MM.1S (cell line): ENCODE measurements at regions not wholly inside any gene's neighbourhood (a gene's known extent, or its start where the extent isn't known, plus 50 kb on each side); places are given as distances from the start of the nearest gene placed in this dataset.

Source experiments
- DNase-seq: peaks from one replicate; pipeline ENCODE4 v3.0.0-alpha.2; 2015
- H2AFZ ChIP-seq: fragments of 300-600 bp; sonication (generic); 2 replicates; pipeline ENCODE4 v1.6.0; 2016; ENCODE audit warnings: antibody characterized with exemption, low read length
- H3F3A ChIP-seq: fragments of 300-600 bp; sonication (generic); 2 replicates; pipeline ENCODE4 v1.6.1; 2016; ENCODE audit warnings: mild to moderate bottlenecking, antibody characterized with exemption, low read length, moderate library complexity, mixed read lengths; ENCODE audit not compliant: insufficient read depth
- H3K27ac ChIP-seq: fragments of 300-600 bp; sonication (generic); 2 replicates; pipeline ENCODE4 v1.5.1; 2016; ENCODE audit warnings: mild to moderate bottlenecking, low read length
- H3K27me3 ChIP-seq: fragments of 300-600 bp; sonication (generic); replicated peaks from 2 replicates; pipeline ENCODE4 v1.6.0; 2016; ENCODE audit warnings: low read length; ENCODE audit not compliant: insufficient read depth
- H3K36me3 ChIP-seq: fragments of 300-600 bp; sonication (generic); replicated peaks from 2 replicates; pipeline ENCODE4 v1.6.1; 2016; ENCODE audit warnings: mild to moderate bottlenecking, low read length, mixed read lengths; ENCODE audit not compliant: insufficient read depth
- H3K4me1 ChIP-seq: fragments of 300-600 bp; sonication (generic); 2 replicates; pipeline ENCODE4 v1.6.1; 2016; ENCODE audit warnings: low read length, mixed read lengths
- H3K4me2 ChIP-seq: fragments of 300-600 bp; sonication (generic); 2 replicates; pipeline ENCODE4 v1.6.0; 2016; ENCODE audit warnings: low read depth, low read length
- H3K4me3 ChIP-seq: fragments of 300-600 bp; sonication (generic); 2 replicates; pipeline ENCODE4 v1.5.1; 2016; ENCODE audit warnings: low read length, mixed read lengths
- H3K79me2 ChIP-seq: fragments of 300-600 bp; sonication (generic); 2 replicates; pipeline ENCODE4 v1.6.1; 2016; ENCODE audit warnings: mixed run types, low read length, mixed read lengths
- H3K9ac ChIP-seq: fragments of 300-600 bp; sonication (generic); 2 replicates; pipeline ENCODE4 v1.6.1; 2016; ENCODE audit warnings: low read length, mixed read lengths
- H3K9me2 ChIP-seq: fragments of 300-600 bp; sonication (generic); replicated peaks from 2 replicates; pipeline ENCODE4 v1.6.1; 2016; ENCODE audit warnings: mild to moderate bottlenecking, low read length, mixed read lengths; ENCODE audit not compliant: insufficient read depth
- H3K9me3 ChIP-seq: fragments of 300-600 bp; sonication (generic); replicated peaks from 2 replicates; pipeline ENCODE4 v1.6.1; 2016; ENCODE audit warnings: mild to moderate bottlenecking, low read length, mixed read lengths; ENCODE audit not compliant: insufficient read depth
- H4K20me1 ChIP-seq: fragments of 300-600 bp; sonication (generic); 2 replicates; pipeline ENCODE4 v1.6.1; 2016; ENCODE audit warnings: mild to moderate bottlenecking, low read length, moderate library complexity, mixed read lengths; ENCODE audit not compliant: insufficient read depth
- CTCF ChIP-seq: fragments of 300-600 bp; sonication (generic); IDR thresholded peaks from 2 replicates; pipeline ENCODE4 v1.5.1; 2016; ENCODE audit warnings: antibody characterized with exemption, low read length, mixed read lengths
- EZH2 ChIP-seq: fragments of 300-600 bp; sonication (generic); optimal IDR thresholded peaks from 2 replicates; pipeline ENCODE3; 2017; ENCODE audit warnings: low read depth, mild to moderate bottlenecking, antibody characterized with exemption, low read length, mixed read lengths
- EZH2phosphoT487 ChIP-seq: fragments of 300-600 bp; sonication (generic); IDR thresholded peaks from 2 replicates; pipeline ENCODE4 v1.6.1; 2018; ENCODE audit warnings: antibody characterized with exemption, low read length

GRCh38 chr10:128512767-128513166, 386.5 kb upstream of the MKI67 start:
- Histone ChIP-seq H3K9me3 (no peaks in the 10 kb centered on the region), H3K9me2 (no peaks in the 10 kb centered on the region), H2AFZ (no peak overlapping the region), H3K4me1 (no peaks in the 10 kb centered on the region), H3F3A (no peaks in the 10 kb centered on the region), H3K27ac (no peak overlapping the region), H4K20me1 (no peaks in the 10 kb centered on the region), H3K4me2 (no peak overlapping the region), H3K4me3 (no peak overlapping the region), H3K9ac (no peak overlapping the region), H3K79me2 (no peaks in the 10 kb centered on the region), H3K27me3 (no peaks in the 10 kb centered on the region), H3K36me3 (no peaks in the 10 kb centered on the region)
- no peak for DNase-seq
- TF ChIP-seq CTCF (no peak), EZH2 (no peak), EZH2phosphoT487 (no peak)

- Histone ChIP-seq H3K27me3 (no peaks in the 10 kb centered on the region), H3K27ac (no peak overlapping the region), H3K79me2 (no peaks in the 10 kb centered on the region), H3K9me3 (no peaks in the 10 kb centered on the region), H3K4me3 (no peak overlapping the region), H3K4me2 (no peak overlapping the region), H3F3A (no peaks in the 10 kb centered on the region), H3K9me2 (no peaks in the 10 kb centered on the region), H3K36me3 (no peaks in the 10 kb centered on the region), H4K20me1 (no peaks in the 10 kb centered on the region), H3K9ac (no peak overlapping the region), H2AFZ (no peak overlapping the region), H3K4me1 (no peaks in the 10 kb centered on the region)
- TF ChIP-seq CTCF (no peak), EZH2 (no peak), EZH2phosphoT487 (no peak)
- DNase-seq, result no peak
Observed at GRCh38 chr10:128514536-128514935, 388.3 kb upstream of the MKI67 start.

DNA sequence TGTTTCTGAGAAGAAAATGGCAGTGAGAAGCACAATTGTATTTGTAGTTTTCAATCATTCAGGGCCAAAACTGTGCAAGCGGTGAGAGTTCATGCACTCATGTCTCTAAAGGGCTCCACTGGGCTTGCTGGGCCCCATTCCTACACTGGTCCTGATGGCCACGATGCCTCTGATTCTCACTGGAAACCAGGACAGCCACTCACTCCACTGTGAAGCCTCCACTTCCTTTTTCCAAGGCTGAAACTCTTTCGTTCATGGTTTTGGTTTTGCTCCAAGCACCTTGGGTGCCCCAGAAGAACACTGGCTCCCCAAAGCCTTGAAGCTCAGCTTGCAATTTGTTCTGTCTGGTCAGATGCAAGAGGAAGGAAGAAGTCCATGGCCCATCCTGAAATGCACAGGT, 390.0 kb upstream of the MKI67 start:
- no peak for DNase-seq
- Histone ChIP-seq H3K9ac (no peak overlapping the region), H3K9me3 (no peaks in the 10 kb centered on the region), H3K4me1 (no peaks in the 10 kb centered on the region), H3K79me2 (no peaks in the 10 kb centered on the region), H3K4me2 (no peak overlapping the region), H3K36me3 (no peaks in the 10 kb centered on the region), H3K9me2 (no peaks in the 10 kb centered on the region), H3F3A (no peaks in the 10 kb centered on the region), H3K27me3 (no peaks in the 10 kb centered on the region), H3K27ac (no peak overlapping the region), H3K4me3 (no peak overlapping the region), H4K20me1 (no peaks in the 10 kb centered on the region), H2AFZ (no peak overlapping the region)
- TF ChIP-seq EZH2, result no peak
- no peak for TF ChIP-seq EZH2phosphoT487
- TF ChIP-seq CTCF, result no peak

DNA sequence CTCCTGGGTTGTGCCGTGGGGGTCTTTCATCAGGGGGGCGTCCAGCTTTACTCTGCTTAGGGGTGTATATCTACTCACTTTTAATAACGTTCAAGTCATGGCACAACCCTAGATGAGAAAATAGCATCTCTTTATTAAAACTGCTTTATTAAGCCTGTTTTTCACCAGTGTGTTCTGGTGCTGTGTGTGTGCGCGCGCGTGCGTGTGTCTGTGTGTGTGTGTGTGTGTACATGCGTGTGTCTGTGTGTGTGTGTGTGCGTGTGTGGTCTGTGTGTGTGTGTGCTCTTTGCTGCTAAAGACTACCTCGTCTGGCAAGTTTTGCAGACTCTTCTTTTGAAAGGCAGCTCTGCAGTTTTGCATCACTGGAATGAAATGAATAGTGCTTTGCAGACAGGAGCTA, 390.9 kb upstream of the MKI67 start:
- no peaks in the 10 kb centered on the region for H4K20me1 ChIP-seq
- H3K36me3 ChIP-seq, result no peaks in the 10 kb centered on the region
- no peak for TF ChIP-seq EZH2
- no peak for TF ChIP-seq EZH2phosphoT487
- TF ChIP-seq CTCF, result no peak
- no peaks in the 10 kb centered on the region for H3K9me2 ChIP-seq
- H3K9me3 ChIP-seq, result no peaks in the 10 kb centered on the region
- DNase-seq, result no peak
- no peak overlapping the region for H3K4me2 ChIP-seq
- H3K9ac ChIP-seq, result no peak overlapping the region
- no peaks in the 10 kb centered on the region for H3K79me2 ChIP-seq
- H3K4me1 ChIP-seq, result no peaks in the 10 kb centered on the region
- no peaks in the 10 kb centered on the region for H3K27me3 ChIP-seq
- no peak overlapping the region for H3K4me3 ChIP-seq
- H2AFZ ChIP-seq, result no peak overlapping the region
- no peak overlapping the region for H3K27ac ChIP-seq
- no peaks in the 10 kb centered on the region for H3F3A ChIP-seq
